CD4-positive, alpha-beta T cell (primary cell): ENCODE measurements at regions not wholly inside any gene's neighbourhood (a gene's known extent, or its start where the extent isn't known, plus 50 kb on each side); places are given as distances from the start of the nearest gene placed in this dataset.

ENCODE experiments used
- ATAC-seq: fragments of 200-7000 bp; cut with Tn5 transposase; one replicate; pipeline ENCODE4 v1.10.0; 2022; ENCODE audit warnings: mild to moderate bottlenecking; ENCODE audit not compliant: poor library complexity
- CTCF ChIA-PET: fragments of 350-600 bp; sonication (Branson Sonifier 250); formaldehyde crosslinking; loops from one replicate; lab custom pipeline; 2021; ENCODE audit warnings: antibody characterized with exemption, inconsistent platforms; lab: Charles Lee
- POLR2A ChIA-PET: fragments of 350-600 bp; sonication (Branson Sonifier 250); formaldehyde crosslinking; loops from one replicate; lab custom pipeline; 2021; ENCODE audit warnings: antibody characterized with exemption, inconsistent platforms; lab: Charles Lee
- DNase-seq, 14 experiments: peaks; one replicate each; pipeline ENCODE4 v3.0.0-alpha.2; 2013 to 2020; ENCODE audit warnings: mixed read lengths in 2 of 14
- H3K27ac ChIP-seq, 2 donors: one replicate each; pipeline versions ENCODE4 v1.5.1 to v1.7.0; 2013; ENCODE audit warnings: low read length in 2 of 2, low read depth in 1 of 2, mild to moderate bottlenecking in 1 of 2
- H3K27me3 ChIP-seq, 2 experiments: 1 replicate in 1 of 2; 2 replicates in 1 of 2; pipeline versions ENCODE4 v1.6.1 to v1.7.0; 2013; ENCODE audit warnings: low read length in 2 of 2, control low read depth in 1 of 2, mild to moderate bottlenecking in 1 of 2, moderate library complexity in 1 of 2; ENCODE audit not compliant: insufficient read depth in 2 of 2, control insufficient read depth in 1 of 2
- H3K36me3 ChIP-seq: one replicate; pipeline ENCODE4 v1.6.1; 2013; ENCODE audit warnings: low read length, control low read depth; ENCODE audit not compliant: insufficient read depth
- H3K4me1 ChIP-seq: one replicate; pipeline ENCODE4 v1.6.1; 2013; ENCODE audit warnings: low read length, control low read depth; ENCODE audit not compliant: insufficient read depth
- H3K4me3 ChIP-seq: one replicate; pipeline ENCODE4 v1.5.1; 2013; ENCODE audit warnings: mild to moderate bottlenecking, low read length, moderate library complexity
- H3K9me3 ChIP-seq, 2 experiments: 1 replicate in 1 of 2; 2 replicates in 1 of 2; pipeline versions ENCODE4 v1.6.1 to v1.7.0; 2013; ENCODE audit warnings: low read length in 2 of 2, mild to moderate bottlenecking in 2 of 2, control low read depth in 1 of 2, moderate library complexity in 1 of 2; ENCODE audit not compliant: control insufficient read depth in 1 of 2, insufficient read depth in 1 of 2
- H3K27ac Mint-ChIP-seq: one replicate; pipeline ENCODE4 v1.8.0; 2020; ENCODE audit warnings: mixed read lengths
- H3K27me3 Mint-ChIP-seq: one replicate; pipeline ENCODE4 v1.8.0; 2021; ENCODE audit warnings: mixed read lengths
- H3K36me3 Mint-ChIP-seq: one replicate; pipeline ENCODE4 v1.8.0; 2021; ENCODE audit warnings: low read depth, mixed read lengths
- H3K4me1 Mint-ChIP-seq: one replicate; pipeline ENCODE4 v1.8.0; 2021; ENCODE audit warnings: low read depth, mixed read lengths
- H3K4me3 Mint-ChIP-seq: one replicate; pipeline ENCODE4 v1.8.0; 2020; ENCODE audit warnings: mild to moderate bottlenecking, mixed read lengths
- H3K9me3 Mint-ChIP-seq: one replicate; pipeline ENCODE4 v1.8.0; 2020; ENCODE audit warnings: mixed read lengths
- intact Hi-C, 2 experiments: fragments of 100-400 bp; cut with DNase I in 1 of 2; cut with micrococcal nuclease in 1 of 2; formaldehyde crosslinking; loops; one replicate each; pipeline versions ENCODE4 v1.15.1 to v1.9.0; 2023 to 2025; cut with DNase I, micrococcal nuclease
- TF ChIP-seq, protein P1 (sequence below): fragments of 200-600 bp; IDR thresholded peaks from one replicate; pipeline ENCODE4 v1.8.0; 2022; ENCODE audit warnings: antibody characterized with exemption, mild to moderate bottlenecking

DNA sequence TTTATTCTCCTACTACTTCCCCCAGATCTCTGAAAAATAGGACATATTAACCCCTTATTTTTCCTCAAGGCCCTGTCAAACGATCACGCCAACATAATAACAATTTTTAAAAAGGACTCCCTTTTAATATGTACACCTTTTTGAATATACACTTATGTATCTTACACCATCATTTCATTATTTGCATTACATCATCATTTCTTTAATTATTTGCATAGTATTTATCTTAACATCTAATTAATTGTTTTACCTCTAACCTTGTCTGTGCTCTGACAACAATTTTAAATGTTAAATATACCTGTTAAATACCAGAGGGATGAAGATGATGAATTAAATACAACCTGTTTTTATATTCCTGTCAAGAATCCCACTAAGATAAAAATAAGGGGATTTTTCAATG is 432.2 kb downstream of the PTPRC start:
- ChIA-PET POLR2A (no interaction called here), CTCF (interaction anchor here (1.4 kb wide), 1 partner anchor 10 kb away, joined by 3 read pairs; no protein-coding TSS in a partner anchor)
- Histone ChIP-seq H3K4me1 (no peaks in the 10 kb centered on the region), H3K27ac (no peak overlapping the region), H3K36me3 (no peaks in the 10 kb centered on the region), H3K9me3 (no peaks in the 10 kb centered on the region), H3K27me3 (no peaks in the 10 kb centered on the region), H3K4me3 (no peak overlapping the region)
- H3K9me3 Mint-ChIP-seq, result no peaks in the 10 kb centered on the region
- TF ChIP-seq, protein P1, sequence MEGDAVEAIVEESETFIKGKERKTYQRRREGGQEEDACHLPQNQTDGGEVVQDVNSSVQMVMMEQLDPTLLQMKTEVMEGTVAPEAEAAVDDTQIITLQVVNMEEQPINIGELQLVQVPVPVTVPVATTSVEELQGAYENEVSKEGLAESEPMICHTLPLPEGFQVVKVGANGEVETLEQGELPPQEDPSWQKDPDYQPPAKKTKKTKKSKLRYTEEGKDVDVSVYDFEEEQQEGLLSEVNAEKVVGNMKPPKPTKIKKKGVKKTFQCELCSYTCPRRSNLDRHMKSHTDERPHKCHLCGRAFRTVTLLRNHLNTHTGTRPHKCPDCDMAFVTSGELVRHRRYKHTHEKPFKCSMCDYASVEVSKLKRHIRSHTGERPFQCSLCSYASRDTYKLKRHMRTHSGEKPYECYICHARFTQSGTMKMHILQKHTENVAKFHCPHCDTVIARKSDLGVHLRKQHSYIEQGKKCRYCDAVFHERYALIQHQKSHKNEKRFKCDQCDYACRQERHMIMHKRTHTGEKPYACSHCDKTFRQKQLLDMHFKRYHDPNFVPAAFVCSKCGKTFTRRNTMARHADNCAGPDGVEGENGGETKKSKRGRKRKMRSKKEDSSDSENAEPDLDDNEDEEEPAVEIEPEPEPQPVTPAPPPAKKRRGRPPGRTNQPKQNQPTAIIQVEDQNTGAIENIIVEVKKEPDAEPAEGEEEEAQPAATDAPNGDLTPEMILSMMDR, result no peak
- DNase-seq (no peak), ATAC-seq (no peak)
- no peaks in the 10 kb centered on the region for H3K4me1 Mint-ChIP-seq
- no peak overlapping the region for H3K27ac Mint-ChIP-seq
- H3K36me3 Mint-ChIP-seq, result no peaks in the 10 kb centered on the region
- H3K4me3 Mint-ChIP-seq, result no peak overlapping the region
- intact Hi-C loops, result no loop called here
- H3K27me3 Mint-ChIP-seq, result no peaks in the 10 kb centered on the region

DNA sequence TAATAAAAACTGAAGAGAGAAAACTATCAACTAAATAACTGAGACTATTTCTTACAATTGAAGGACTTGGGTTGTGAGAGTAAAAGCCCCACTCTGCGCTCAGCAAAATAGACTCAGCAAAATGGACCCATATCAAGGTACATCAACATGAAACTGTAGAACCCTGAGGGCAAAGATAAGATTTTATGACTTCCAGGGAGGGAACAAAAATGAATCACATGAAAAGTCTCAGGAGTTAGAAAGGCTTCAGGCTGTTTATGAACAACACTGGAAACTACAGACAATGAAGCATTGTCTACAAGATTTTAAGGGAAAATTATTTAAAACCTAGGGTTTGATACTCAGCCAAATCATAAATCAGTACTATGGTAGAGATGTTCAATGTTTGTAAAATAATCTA is 434.3 kb downstream of the PTPRC start:
- no peak overlapping the region for H3K4me3 Mint-ChIP-seq
- H3K27me3 Mint-ChIP-seq, result no peaks in the 10 kb centered on the region
- no peak overlapping the region for H3K27ac Mint-ChIP-seq
- CTCF ChIA-PET, result no interaction called here
- no peaks in the 10 kb centered on the region for H3K4me1 Mint-ChIP-seq
- no peak for ATAC-seq
- TF ChIP-seq, protein P1, result no peak
- no peak overlapping the region for H3K27ac ChIP-seq
- H3K9me3 ChIP-seq, result no peaks in the 10 kb centered on the region
- no peaks in the 10 kb centered on the region for H3K4me1 ChIP-seq
- no peaks in the 10 kb centered on the region for H3K9me3 Mint-ChIP-seq
- POLR2A ChIA-PET, result no interaction called here
- H3K27me3 ChIP-seq, result no peaks in the 10 kb centered on the region
- DNase-seq, result no peak
- intact Hi-C loops, result no loop called here
- no peak overlapping the region for H3K4me3 ChIP-seq
- no peaks in the 10 kb centered on the region for H3K36me3 ChIP-seq
- no peaks in the 10 kb centered on the region for H3K36me3 Mint-ChIP-seq

DNA sequence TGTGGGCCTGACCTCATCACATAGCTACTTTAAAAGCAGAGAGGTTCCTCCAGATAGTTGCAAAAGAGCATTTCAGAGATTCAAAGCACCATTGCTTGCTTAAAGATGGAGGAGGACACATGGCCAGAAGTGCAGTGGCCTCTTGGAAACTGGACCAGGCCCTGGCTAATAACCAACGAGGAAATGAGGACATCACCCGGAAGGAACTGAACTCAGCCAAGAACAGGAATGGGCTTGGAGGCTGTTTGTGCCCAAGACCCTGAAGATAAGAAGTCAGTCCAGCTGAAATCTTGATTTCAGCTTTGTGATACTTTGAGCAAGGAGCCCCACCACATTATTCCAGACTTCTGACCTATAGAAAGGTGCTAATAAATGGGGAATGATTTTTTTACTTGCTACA is 437.0 kb downstream of the PTPRC start:
- no peak overlapping the region for H3K4me3 Mint-ChIP-seq
- ATAC-seq (no peak), DNase-seq (no peak)
- Histone ChIP-seq H3K4me1 (no peaks in the 10 kb centered on the region), H3K4me3 (no peak overlapping the region), H3K36me3 (no peaks in the 10 kb centered on the region), H3K27ac (no peak overlapping the region), H3K9me3 (no peaks in the 10 kb centered on the region), H3K27me3 (no peaks in the 10 kb centered on the region)
- H3K4me1 Mint-ChIP-seq, result no peaks in the 10 kb centered on the region
- H3K9me3 Mint-ChIP-seq, result no peaks in the 10 kb centered on the region
- ChIA-PET POLR2A (no interaction called here), CTCF (interaction anchor here (0.8 to 1.1 kb wide), 2 partner anchors 8 to 244 kb away, joined by 3 read pairs; no protein-coding TSS in a partner anchor)
- H3K36me3 Mint-ChIP-seq, result no peaks in the 10 kb centered on the region
- H3K27me3 Mint-ChIP-seq, result no peaks in the 10 kb centered on the region
- TF ChIP-seq, protein P1, result no peak
- no peak overlapping the region for H3K27ac Mint-ChIP-seq
- intact Hi-C loops, result no loop called here
